Keratinocyte (primary cell): ENCODE measurements at regions not wholly inside any gene's neighbourhood (a gene's known extent, or its start where the extent isn't known, plus 50 kb on each side); places are given as distances from the start of the nearest gene placed in this dataset.

ENCODE experiments used
- CTCF ChIP-seq, 3 experiments: IDR thresholded peaks in 1 of 3; conservative IDR thresholded peaks in 1 of 3; optimal IDR thresholded peaks in 1 of 3; 2 replicates in 2 of 3; 3 replicates in 1 of 3; pipeline versions ENCODE3 to v1.5.1; 2011; ENCODE audit warnings: low read length in 3 of 3, mild to moderate bottlenecking in 3 of 3, moderate library complexity in 2 of 3, control low read depth in 1 of 3, inconsistent platforms in 1 of 3; ENCODE audit not compliant: insufficient read depth in 2 of 3; ENCODE audit errors: extremely low read depth in 1 of 3
- EZH2 ChIP-seq: IDR thresholded peaks from one replicate; pipeline ENCODE4 v1.6.1; 2012; ENCODE audit warnings: inconsistent platforms, mild to moderate bottlenecking, low read length, moderate library complexity

- TF ChIP-seq CTCF (optimal IDR thresholded peaks at IDR 0.05 in 1 of 3, IDR thresholded peaks at IDR 0.05 in 1 of 3, conservative IDR thresholded peaks at IDR 0.05 in 1 of 3; ENCODE audit: extremely low read depth in 1 of 3, insufficient read depth in 2 of 3, low read length in 3 of 3) (no peak), EZH2 (no peak)
Measured at GRCh38 chr19:30651066-30651465, 278.9 kb downstream of the ZNF536 start.
